ENCODE measurements at regions not wholly inside any gene's neighbourhood (a gene's known extent, or its start where the extent isn't known, plus 50 kb on each side); places are given as distances from the start of the nearest gene placed in this dataset.

GRCh38 chr7:15018981-15019380, 116.4 kb upstream of the DGKB start:
- TF ChIP-seq, protein P1, sequence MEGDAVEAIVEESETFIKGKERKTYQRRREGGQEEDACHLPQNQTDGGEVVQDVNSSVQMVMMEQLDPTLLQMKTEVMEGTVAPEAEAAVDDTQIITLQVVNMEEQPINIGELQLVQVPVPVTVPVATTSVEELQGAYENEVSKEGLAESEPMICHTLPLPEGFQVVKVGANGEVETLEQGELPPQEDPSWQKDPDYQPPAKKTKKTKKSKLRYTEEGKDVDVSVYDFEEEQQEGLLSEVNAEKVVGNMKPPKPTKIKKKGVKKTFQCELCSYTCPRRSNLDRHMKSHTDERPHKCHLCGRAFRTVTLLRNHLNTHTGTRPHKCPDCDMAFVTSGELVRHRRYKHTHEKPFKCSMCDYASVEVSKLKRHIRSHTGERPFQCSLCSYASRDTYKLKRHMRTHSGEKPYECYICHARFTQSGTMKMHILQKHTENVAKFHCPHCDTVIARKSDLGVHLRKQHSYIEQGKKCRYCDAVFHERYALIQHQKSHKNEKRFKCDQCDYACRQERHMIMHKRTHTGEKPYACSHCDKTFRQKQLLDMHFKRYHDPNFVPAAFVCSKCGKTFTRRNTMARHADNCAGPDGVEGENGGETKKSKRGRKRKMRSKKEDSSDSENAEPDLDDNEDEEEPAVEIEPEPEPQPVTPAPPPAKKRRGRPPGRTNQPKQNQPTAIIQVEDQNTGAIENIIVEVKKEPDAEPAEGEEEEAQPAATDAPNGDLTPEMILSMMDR (IDR thresholded peaks at IDR 0.05), result no peak
- TF ChIP-seq REST (IDR thresholded peaks at IDR 0.05; ENCODE audit: insufficient read depth in 1 of 2, low read depth in 2 of 2, low read length in 1 of 2) (no peak), SIN3A (IDR thresholded peaks at IDR 0.05; ENCODE audit: borderline replicate concordance, insufficient read depth, low read depth, low read length) (no peak), POLR2AphosphoS5 (IDR thresholded peaks at IDR 0.05; ENCODE audit: low read depth, low read length) (no peak), TCF7L2 (IDR thresholded peaks at IDR 0.05; ENCODE audit: low read depth, low read length) (no peak)
